Motor neuron (in vitro differentiated cells): ENCODE measurements at regions not wholly inside any gene's neighbourhood (a gene's known extent, or its start where the extent isn't known, plus 50 kb on each side); places are given as distances from the start of the nearest gene placed in this dataset.
A peak's percentile ranks its signal among the peaks of the same experiment; 100 is the strongest.

ENCODE experiments used
- ATAC-seq, 8 experiments: fragments of 200-7000 bp; cut with Tn5 transposase; replicated peaks in 6 of 8; 2 replicates each; pipeline ENCODE4 v1.8.0; 2021; ENCODE audit warnings: mild to moderate bottlenecking in 8 of 8, moderate library complexity in 8 of 8
- H3K27ac ChIP-seq, 2 donors: fragments of 250-450 bp; sonication (Bioruptor Pico); 2 replicates each; pipeline ENCODE4 v1.9.0; 2021; ENCODE audit warnings: antibody characterized with exemption in 2 of 2, mild to moderate bottlenecking in 2 of 2, moderate library complexity in 1 of 2
- H3K4me1 ChIP-seq, 2 donors: fragments of 250-450 bp; sonication (Bioruptor Pico); replicated peaks in 1 of 2; 2 replicates each; pipeline ENCODE4 v1.6.1; 2021; ENCODE audit warnings: antibody characterized with exemption in 2 of 2, mild to moderate bottlenecking in 2 of 2, moderate library complexity in 1 of 2
- H3K4me3 ChIP-seq, 5 donors: fragments of 250-450 bp; sonication (Bioruptor Pico); 2 replicates each; pipeline ENCODE4 v1.9.0; 2021; ENCODE audit warnings: antibody characterized with exemption in 5 of 5, mild to moderate bottlenecking in 5 of 5, moderate library complexity in 4 of 5
- WGBS, 10 experiments: fragments of 450-650 bp; shearing (Covaris generic); methylation state at CpG; one replicate each; pipeline ENCODE4 v1.0.0; 2022; 5-methylcytosine and 5-hydroxymethylcytosine counted together
- in situ Hi-C, 9 experiments: fragments of 400-800 bp; cut with MboI; loops; one replicate each; pipeline ENCODE4 v1.15.0; 2021; ENCODE audit warnings: low sequenced_read_pairs in 9 of 9, low pct_unique_long_range_greater_than_20kb in 2 of 9; ENCODE audit not compliant: unreplicated experiment in 9 of 9

GRCh38 chr3:80543154-80543553, 775.4 kb upstream of the ROBO1 start:
- ATAC-seq = no peak
- no peak overlapping the region for H3K27ac ChIP-seq
- no peak overlapping the region for H3K4me3 ChIP-seq
- in situ Hi-C loops = no loop called here
- WGBS, 10 experiments = 0 to 100% (median 88%) methylated on average over 1 to 2 of the region's 2 CpGs; no CpG with 5 or more reads in 1 of the 10 experiments
- peaks cover 4 to 15% of the 10 kb centered on the region in 2 donors for H3K4me1 ChIP-seq

- Histone ChIP-seq H3K4me1 (peaks cover 4 to 15% of the 10 kb centered on the region in 2 donors), H3K4me3 (no peak overlapping the region), H3K27ac (peak overlapping the region in 1 of 2 donors; percentile 61)
- in situ Hi-C loops = no loop called here
- peak in 4 of 8 experiments; percentile 55 to 88 (median 72) for ATAC-seq
Observed at GRCh38 chr3:80542456-80542855, 774.7 kb upstream of the ROBO1 start.

- 0 to 93% (median 82%) methylated on average over 1 to 4 of the region's 4 CpGs; no CpG with 5 or more reads in 2 of the 10 experiments for WGBS, 10 experiments
- no peak for ATAC-seq
Observed at GRCh38 chr3:80537680-80538079, 769.9 kb upstream of the ROBO1 start.

GRCh38 chr3:80535286-80535685, 767.5 kb upstream of the ROBO1 start:
- WGBS, 10 experiments = 0 to 82% (median 51%) methylated on average over 1 of the region's 1 CpG; no CpG with 5 or more reads in 4 of the 10 experiments

More at GRCh38 chr3:80537680-80538079, 769.9 kb upstream of the ROBO1 start:
- Histone ChIP-seq H3K4me3 (no peak overlapping the region), H3K27ac (no peak overlapping the region), H3K4me1 (peaks cover 4 to 15% of the 10 kb centered on the region in 2 donors)
- in situ Hi-C loops = no loop called here

GRCh38 chr3:80533553-80533952, 765.8 kb upstream of the ROBO1 start:
- Histone ChIP-seq H3K4me1 (peaks cover 0 to 8% of the 10 kb centered on the region in 2 donors), H3K4me3 (no peak overlapping the region), H3K27ac (no peak overlapping the region)
- in situ Hi-C loops = no loop called here
- WGBS, 10 experiments = 0 to 100% (median 83%) methylated on average over 1 to 3 of the region's 3 CpGs; no CpG with 5 or more reads in 1 of the 10 experiments
- no peak for ATAC-seq

More at GRCh38 chr3:80535286-80535685, 767.5 kb upstream of the ROBO1 start:
- peaks cover 0 to 8% of the 10 kb centered on the region in 2 donors for H3K4me1 ChIP-seq
- in situ Hi-C loops = no loop called here
- H3K4me3 ChIP-seq = no peak overlapping the region
- no peak overlapping the region for H3K27ac ChIP-seq
- peak in 1 of 8 experiments; percentile 24 for ATAC-seq

GRCh38 chr3:80526153-80526552, 758.4 kb upstream of the ROBO1 start:
- in situ Hi-C loops = no loop called here
- no peak overlapping the region for H3K4me3 ChIP-seq
- ATAC-seq = no peak
- WGBS, 10 experiments = 18 to 100% (median 79%) methylated on average over 1 to 4 of the region's 4 CpGs; no CpG with 5 or more reads in 1 of the 10 experiments
- H3K27ac ChIP-seq = no peak overlapping the region
- no peaks in the 10 kb centered on the region for H3K4me1 ChIP-seq

- ATAC-seq = no peak
- Histone ChIP-seq H3K4me1 (no peaks in the 10 kb centered on the region), H3K4me3 (no peak overlapping the region), H3K27ac (no peak overlapping the region)
- in situ Hi-C loops = no loop called here
Observed at GRCh38 chr3:80521081-80521480, 753.3 kb upstream of the ROBO1 start.

GRCh38 chr3:80519436-80519835, 751.6 kb upstream of the ROBO1 start:
- no peaks in the 10 kb centered on the region for H3K4me1 ChIP-seq
- in situ Hi-C loops = no loop called here
- H3K4me3 ChIP-seq = no peak overlapping the region
- ATAC-seq = no peak
- H3K27ac ChIP-seq = no peak overlapping the region
- 21 to 100% (median 85%) methylated on average over 4 to 5 of the region's 5 CpGs for WGBS, 10 experiments

GRCh38 chr3:80496452-80496851, 728.7 kb upstream of the ROBO1 start:
- H3K4me3 ChIP-seq = no peak overlapping the region
- H3K27ac ChIP-seq = no peak overlapping the region
- in situ Hi-C loops = no loop called here
- 0 to 100% (median 80%) methylated on average over 1 of the region's 3 CpGs; no CpG with 5 or more reads in 6 of the 10 experiments for WGBS, 10 experiments
- no peak for ATAC-seq
- H3K4me1 ChIP-seq = no peaks in the 10 kb centered on the region

GRCh38 chr3:80492162-80492561, 724.4 kb upstream of the ROBO1 start:
- H3K4me1 ChIP-seq = no peaks in the 10 kb centered on the region
- ATAC-seq = no peak
- H3K4me3 ChIP-seq = no peak overlapping the region
- in situ Hi-C loops = no loop called here
- H3K27ac ChIP-seq = no peak overlapping the region

GRCh38 chr3:80472961-80473360, 705.2 kb upstream of the ROBO1 start:
- no peaks in the 10 kb centered on the region for H3K4me1 ChIP-seq
- H3K27ac ChIP-seq = no peak overlapping the region
- WGBS, 10 experiments = 80% methylated on average over 1 of the region's 1 CpG; no CpG with 5 or more reads in 9 of the 10 experiments
- in situ Hi-C loops = no loop called here
- no peak overlapping the region for H3K4me3 ChIP-seq
- ATAC-seq = peak in 3 of 8 experiments; percentile 50 to 77 (median 75)

GRCh38 chr3:80472459-80472858, 704.7 kb upstream of the ROBO1 start:
- in situ Hi-C loops = no loop called here
- H3K27ac ChIP-seq = no peak overlapping the region
- peak in 3 of 8 experiments; percentile 73 to 78 (median 74) for ATAC-seq
- H3K4me1 ChIP-seq = no peaks in the 10 kb centered on the region
- no peak overlapping the region for H3K4me3 ChIP-seq

GRCh38 chr3:80470433-80470832, 702.6 kb upstream of the ROBO1 start:
- in situ Hi-C loops = no loop called here
- no peak for ATAC-seq
- Histone ChIP-seq H3K4me1 (no peaks in the 10 kb centered on the region), H3K4me3 (no peak overlapping the region), H3K27ac (no peak overlapping the region)
- WGBS, 10 experiments = 10 to 86% (median 66%) methylated on average over 1 to 2 of the region's 2 CpGs; no CpG with 5 or more reads in 2 of the 10 experiments

- in situ Hi-C loops = no loop called here
- Histone ChIP-seq H3K4me1 (no peaks in the 10 kb centered on the region), H3K4me3 (no peak overlapping the region), H3K27ac (no peak overlapping the region)
- 0 to 100% (median 93%) methylated on average over 1 of the region's 1 CpG; no CpG with 5 or more reads in 4 of the 10 experiments for WGBS, 10 experiments
- peak in 3 of 8 experiments; percentile 15 to 97 (median 21) for ATAC-seq
Observed at GRCh38 chr3:80465746-80466145, 697.9 kb upstream of the ROBO1 start.
